Thyroid gland (tissue), 4 donors: ENCODE measurements at regions not wholly inside any gene's neighbourhood (a gene's known extent, or its start where the extent isn't known, plus 50 kb on each side); places are given as distances from the start of the nearest gene placed in this dataset.

Experiments used
- DNase-seq, 2 donors: peaks; one replicate each; pipeline ENCODE4 v3.0.0-alpha.2; 2019
- H3K27ac ChIP-seq, 3 donors: fragments of 200-600 bp; sonication (generic); 1 replicate in 2 of 3; 2 replicates in 1 of 3; pipeline ENCODE4 v1.5.1; 2016 to 2019; ENCODE audit warnings: mild to moderate bottlenecking in 1 of 3, moderate library complexity in 1 of 3
- H3K27me3 ChIP-seq: fragments of 200-600 bp; sonication (generic); one replicate; pipeline ENCODE4 v1.5.1; 2019
- H3K36me3 ChIP-seq, 2 donors: fragments of 200-600 bp; sonication (generic); one replicate each; pipeline ENCODE4 v1.5.1; 2016 to 2019
- H3K4me1 ChIP-seq, 2 donors: fragments of 200-600 bp; sonication (generic); one replicate each; pipeline ENCODE4 v1.5.1; 2017 to 2019
- H3K4me3 ChIP-seq, 3 donors: fragments of 200-600 bp; sonication (generic); replicated peaks in 1 of 3; 1 replicate in 2 of 3; 2 replicates in 1 of 3; pipeline ENCODE4 v1.5.1; 2016; ENCODE audit warnings: mild to moderate bottlenecking in 1 of 3
- H3K9me3 ChIP-seq: fragments of 200-600 bp; sonication (generic); one replicate; pipeline ENCODE4 v1.5.1; 2017
- POLR2A ChIP-seq, 2 donors: fragments of 450-650 bp; IDR thresholded peaks; one replicate each; pipeline ENCODE4 v1.6.1; 2017; ENCODE audit warnings: antibody characterized with exemption in 2 of 2, mild to moderate bottlenecking in 2 of 2, moderate library complexity in 1 of 2
- WGBS, 2 donors: methylation state at CpG; one replicate each; pipeline ENCODE4 v1.1.5; 2017; 5-methylcytosine and 5-hydroxymethylcytosine counted together
- intact Hi-C: fragments of 100-400 bp; cut with DNase I; formaldehyde crosslinking; loops from one replicate; pipeline ENCODE4 v1.15.1; 2023
- TF ChIP-seq, protein P1 (sequence below), 6 experiments: fragments of 200-600 bp in 3 of 6; fragments of 450-650 bp in 3 of 6; sonication (generic) in 3 of 6; IDR thresholded peaks; one replicate each; pipeline ENCODE4 v1.5.1; 2016 to 2019; ENCODE audit warnings: antibody characterized with exemption in 6 of 6, mild to moderate bottlenecking in 2 of 6, inconsistent platforms in 1 of 6, moderate library complexity in 1 of 6

DNA sequence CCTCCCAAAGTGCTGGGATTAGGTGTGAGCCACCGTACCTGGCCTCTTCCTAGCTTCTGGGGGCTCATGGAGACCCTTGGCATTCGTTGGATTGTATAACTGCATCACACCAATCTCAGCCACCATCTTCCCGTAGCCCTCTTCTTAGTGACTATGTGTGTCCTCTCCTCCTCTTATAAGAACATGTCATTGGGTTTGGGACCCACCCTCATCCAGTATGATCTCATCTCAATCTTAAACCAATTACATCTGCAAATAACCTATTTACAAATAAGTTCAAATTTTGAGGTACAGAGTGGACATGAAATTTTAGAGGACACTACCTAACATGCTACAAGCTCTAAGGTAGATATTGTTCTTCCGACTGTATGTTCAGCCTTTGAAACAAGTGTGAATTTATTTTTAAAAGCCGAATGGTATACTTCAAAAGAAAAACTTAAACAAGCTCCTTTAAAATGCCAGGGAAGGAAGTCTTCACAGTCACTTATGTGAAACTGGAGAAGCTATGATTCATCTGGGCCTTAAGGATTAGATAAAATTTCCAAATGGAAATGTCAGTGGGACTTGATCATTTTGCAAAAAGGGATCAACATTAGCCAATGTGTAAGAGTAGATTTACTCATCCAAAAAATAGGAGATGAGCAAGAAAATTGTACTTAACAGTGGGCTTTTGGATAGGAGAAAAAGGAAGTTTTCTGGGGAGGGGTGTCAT is 225.7 kb downstream of the MEX3B start:
- intact Hi-C loops = no loop called here
- no peak for DNase-seq
- Histone ChIP-seq H3K36me3 (no peaks in the 10 kb centered on the region), H3K27me3 (no peaks in the 10 kb centered on the region), H3K9me3 (no peaks in the 10 kb centered on the region), H3K4me3 (no peak overlapping the region), H3K4me1 (no peaks in the 10 kb centered on the region), H3K27ac (no peak overlapping the region)
- TF ChIP-seq POLR2A (IDR thresholded peaks at IDR 0.05) = no peak
- TF ChIP-seq, protein P1, sequence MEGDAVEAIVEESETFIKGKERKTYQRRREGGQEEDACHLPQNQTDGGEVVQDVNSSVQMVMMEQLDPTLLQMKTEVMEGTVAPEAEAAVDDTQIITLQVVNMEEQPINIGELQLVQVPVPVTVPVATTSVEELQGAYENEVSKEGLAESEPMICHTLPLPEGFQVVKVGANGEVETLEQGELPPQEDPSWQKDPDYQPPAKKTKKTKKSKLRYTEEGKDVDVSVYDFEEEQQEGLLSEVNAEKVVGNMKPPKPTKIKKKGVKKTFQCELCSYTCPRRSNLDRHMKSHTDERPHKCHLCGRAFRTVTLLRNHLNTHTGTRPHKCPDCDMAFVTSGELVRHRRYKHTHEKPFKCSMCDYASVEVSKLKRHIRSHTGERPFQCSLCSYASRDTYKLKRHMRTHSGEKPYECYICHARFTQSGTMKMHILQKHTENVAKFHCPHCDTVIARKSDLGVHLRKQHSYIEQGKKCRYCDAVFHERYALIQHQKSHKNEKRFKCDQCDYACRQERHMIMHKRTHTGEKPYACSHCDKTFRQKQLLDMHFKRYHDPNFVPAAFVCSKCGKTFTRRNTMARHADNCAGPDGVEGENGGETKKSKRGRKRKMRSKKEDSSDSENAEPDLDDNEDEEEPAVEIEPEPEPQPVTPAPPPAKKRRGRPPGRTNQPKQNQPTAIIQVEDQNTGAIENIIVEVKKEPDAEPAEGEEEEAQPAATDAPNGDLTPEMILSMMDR (IDR thresholded peaks at IDR 0.05) = no peak
- 68 to 90% methylated on average over 5 of the region's 5 CpGs for WGBS, 2 donors

DNA sequence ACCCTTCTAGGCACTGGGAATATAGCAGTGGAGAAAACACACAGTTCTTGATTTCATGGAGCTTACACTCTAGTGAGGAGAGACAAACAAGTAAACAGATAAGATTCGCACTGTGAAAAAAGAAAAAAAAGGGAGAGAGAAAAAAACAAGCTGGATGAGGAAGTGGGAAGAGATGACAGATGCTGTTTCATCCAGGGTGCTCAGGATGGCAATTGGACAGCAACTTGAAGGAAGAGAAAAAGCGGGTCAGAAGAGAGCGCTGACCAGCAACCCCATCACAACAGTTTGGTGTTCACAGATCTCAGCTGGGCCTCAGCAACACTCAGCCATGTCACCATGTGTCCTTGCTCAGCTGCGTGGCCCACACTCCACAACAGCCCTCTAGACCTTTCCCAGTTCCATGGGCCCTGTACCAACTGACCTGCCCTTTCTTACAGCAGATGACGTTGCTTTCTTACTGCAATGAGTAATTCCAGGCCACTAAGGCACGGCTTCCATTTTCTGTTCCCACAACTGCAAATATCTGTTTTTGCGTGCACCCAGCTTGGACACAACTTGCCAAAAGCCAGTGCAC is 230.8 kb downstream of the MEX3B start:
- H3K27ac ChIP-seq = no peak overlapping the region
- 88 to 95% methylated on average over 7 of the region's 7 CpGs for WGBS, 2 donors
- H3K4me3 ChIP-seq = no peak overlapping the region
- intact Hi-C loops = no loop called here
- TF ChIP-seq POLR2A (IDR thresholded peaks at IDR 0.05) = no peak
- TF ChIP-seq, protein P1 (IDR thresholded peaks at IDR 0.05) = no peak
- no peaks in the 10 kb centered on the region for H3K36me3 ChIP-seq
- no peaks in the 10 kb centered on the region for H3K27me3 ChIP-seq
- no peaks in the 10 kb centered on the region for H3K9me3 ChIP-seq
- DNase-seq = no peak
- no peaks in the 10 kb centered on the region for H3K4me1 ChIP-seq

- no peaks in the 10 kb centered on the region for H3K36me3 ChIP-seq
- 38 to 48% methylated on average over 3 of the region's 3 CpGs for WGBS, 2 donors
- no peaks in the 10 kb centered on the region for H3K4me1 ChIP-seq
- H3K27ac ChIP-seq = no peak overlapping the region
- intact Hi-C loops = no loop called here
- TF ChIP-seq, protein P1 (IDR thresholded peaks at IDR 0.05) = peak in 3 of 6 experiments; percentile 33 to 40 (median 34)
- TF ChIP-seq POLR2A (IDR thresholded peaks at IDR 0.05) = no peak
- DNase-seq = peak; percentile 3
- H3K4me3 ChIP-seq = no peak overlapping the region
- no peaks in the 10 kb centered on the region for H3K27me3 ChIP-seq
- no peaks in the 10 kb centered on the region for H3K9me3 ChIP-seq
These were observed 232.6 kb downstream of the MEX3B start for GRCh38 chr15:81813215-81813614.

DNA sequence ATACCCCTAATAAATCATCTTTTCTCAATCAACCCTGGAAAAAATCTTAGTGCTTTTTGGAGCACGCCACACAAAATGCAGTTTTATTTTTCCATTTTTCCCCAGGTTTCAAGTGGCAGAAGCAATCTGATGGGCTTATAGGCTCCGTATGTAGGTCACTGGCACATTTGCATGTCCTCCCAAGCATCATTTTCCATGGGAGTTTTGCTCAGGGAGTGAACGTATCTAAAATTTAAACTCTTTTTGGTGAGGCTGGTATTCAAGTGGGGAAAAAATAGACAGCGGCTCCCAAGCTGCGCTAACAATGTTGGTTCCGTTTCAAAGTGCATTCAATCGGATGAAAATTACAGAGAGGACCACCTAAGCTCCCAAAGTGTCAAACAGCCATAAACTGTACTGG is 233.4 kb downstream of the MEX3B start:
- DNase-seq = no peak

DNA sequence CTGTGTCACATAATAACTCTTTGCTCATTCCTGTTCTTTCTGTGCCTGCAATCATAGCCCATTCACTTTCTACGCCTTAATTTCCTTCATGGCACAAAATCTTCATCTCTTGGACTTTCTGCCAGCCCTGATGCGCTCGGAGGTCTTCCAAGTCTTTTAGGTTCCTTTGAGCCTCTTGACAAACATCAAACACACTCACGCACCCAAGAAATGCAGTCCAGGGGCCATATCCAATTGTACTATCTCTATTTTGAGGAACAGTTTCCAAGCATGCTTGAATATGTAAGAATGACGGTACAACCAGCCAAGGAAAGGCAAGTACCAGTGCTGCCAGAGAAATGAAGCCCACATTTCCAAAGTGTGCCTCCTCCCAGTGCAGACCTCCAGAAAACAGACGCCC is 234.1 kb downstream of the MEX3B start:
- Histone ChIP-seq H3K27ac (no peak overlapping the region), H3K36me3 (no peaks in the 10 kb centered on the region), H3K4me1 (no peaks in the 10 kb centered on the region), H3K4me3 (no peak overlapping the region), H3K9me3 (no peaks in the 10 kb centered on the region), H3K27me3 (no peaks in the 10 kb centered on the region)
- TF ChIP-seq, protein P1 (IDR thresholded peaks at IDR 0.05) = no peak
- no peak for TF ChIP-seq POLR2A (IDR thresholded peaks at IDR 0.05)
- intact Hi-C loops = no loop called here
- 76 to 85% methylated on average over 6 of the region's 6 CpGs for WGBS, 2 donors
- no peak for DNase-seq

More for the DNA sequence above, 233.4 kb downstream of the MEX3B start:
- intact Hi-C loops = no loop called here
- no peak overlapping the region for H3K4me3 ChIP-seq
- no peaks in the 10 kb centered on the region for H3K36me3 ChIP-seq
- TF ChIP-seq, protein P1 (IDR thresholded peaks at IDR 0.05) = no peak
- no peak for TF ChIP-seq POLR2A (IDR thresholded peaks at IDR 0.05)
- no peaks in the 10 kb centered on the region for H3K27me3 ChIP-seq
- H3K4me1 ChIP-seq = no peaks in the 10 kb centered on the region
- no peaks in the 10 kb centered on the region for H3K9me3 ChIP-seq
- no peak overlapping the region for H3K27ac ChIP-seq
- 83 to 90% methylated on average over 7 of the region's 7 CpGs for WGBS, 2 donors
